Stimulated activated CD4-positive, alpha-beta T cell treated with anti-CD3 and anti-CD28 coated beads, Interleukin-15, amount 100 ng/mL, for 24 hours (primary cell): ENCODE measurements at regions not wholly inside any gene's neighbourhood (a gene's known extent, or its start where the extent isn't known, plus 50 kb on each side); places are given as distances from the start of the nearest gene placed in this dataset.
"Not testable (repeated sequence)": the region's sequence is repeated elsewhere in the genome, so short reads cannot be mapped to it uniquely, and the experiment has no call there.

Source experiments
- DNase-seq: peaks from one replicate; pipeline ENCODE4 v3.0.0-alpha.2; 2020

GRCh38 chr4:103412646-103413045 lies 214.5 kb upstream of the CENPE start:
- DNase-seq = not testable (repeated sequence)

GRCh38 chr4:103410386-103410785 lies 212.2 kb upstream of the CENPE start:
- DNase-seq = no peak

DNA sequence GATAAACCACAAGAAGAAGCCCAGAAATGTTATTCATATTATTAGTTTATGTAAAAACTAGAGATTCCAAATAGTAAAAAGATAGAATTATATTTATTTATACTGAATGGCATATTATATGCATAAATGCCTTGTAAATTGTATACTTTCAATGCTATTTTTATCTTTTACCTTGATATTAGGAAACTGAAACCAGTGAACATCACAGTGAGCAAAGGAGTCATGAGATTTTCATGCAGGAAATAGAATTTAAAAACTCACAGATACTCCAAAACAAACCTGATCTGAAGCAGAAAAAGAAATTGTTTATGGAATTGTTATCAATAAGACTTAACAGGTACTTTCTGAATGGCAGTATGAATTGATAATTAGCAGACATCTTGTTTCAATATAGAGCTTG lies 207.3 kb upstream of the CENPE start:
- DNase-seq = no peak

GRCh38 chr4:103403619-103404018 lies 205.5 kb upstream of the CENPE start:
- DNase-seq = no peak

GRCh38 chr4:103402198-103402597 lies 204.1 kb upstream of the CENPE start:
- no peak for DNase-seq

GRCh38 chr4:103400405-103400804 lies 202.3 kb upstream of the CENPE start:
- DNase-seq = no peak

- no peak for DNase-seq
Measured at GRCh38 chr4:103397541-103397940, 199.4 kb upstream of the CENPE start.

- DNase-seq = not testable (repeated sequence)
Measured at GRCh38 chr4:103387508-103388011, 189.4 kb upstream of the CENPE start.

- not testable (repeated sequence) for DNase-seq
Measured at GRCh38 chr4:103385565-103385964, 187.4 kb upstream of the CENPE start.

GRCh38 chr4:103375278-103375677 lies 177.1 kb upstream of the CENPE start:
- no peak for DNase-seq

- no peak for DNase-seq
Measured at GRCh38 chr4:103374758-103375157, 176.6 kb upstream of the CENPE start.

GRCh38 chr4:103374306-103374705 lies 176.2 kb upstream of the CENPE start:
- no peak for DNase-seq

- DNase-seq = no peak
Measured at GRCh38 chr4:103372002-103372558, 173.9 kb upstream of the CENPE start.

- no peak for DNase-seq
Measured at GRCh38 chr4:103370336-103370735, 172.2 kb upstream of the CENPE start.

DNA sequence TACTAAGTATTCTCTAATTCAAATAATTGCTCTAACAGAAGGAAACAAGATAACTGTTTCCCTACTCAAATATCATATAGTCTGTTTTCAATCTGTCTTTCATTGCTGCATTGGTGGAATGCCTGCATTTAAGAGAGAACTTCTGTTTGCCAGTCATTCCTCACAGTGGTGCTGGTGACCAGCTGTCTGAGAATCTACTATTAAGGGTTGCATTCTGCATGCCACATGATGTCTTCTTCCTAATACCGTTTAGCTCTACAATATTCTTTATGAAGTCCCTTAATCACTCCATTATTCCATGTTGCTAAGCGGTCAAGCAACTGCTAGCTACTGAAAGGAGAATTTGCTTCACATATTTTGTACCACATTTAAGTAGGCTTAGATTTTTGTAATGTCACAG lies 167.1 kb upstream of the CENPE start:
- DNase-seq = no peak

DNA sequence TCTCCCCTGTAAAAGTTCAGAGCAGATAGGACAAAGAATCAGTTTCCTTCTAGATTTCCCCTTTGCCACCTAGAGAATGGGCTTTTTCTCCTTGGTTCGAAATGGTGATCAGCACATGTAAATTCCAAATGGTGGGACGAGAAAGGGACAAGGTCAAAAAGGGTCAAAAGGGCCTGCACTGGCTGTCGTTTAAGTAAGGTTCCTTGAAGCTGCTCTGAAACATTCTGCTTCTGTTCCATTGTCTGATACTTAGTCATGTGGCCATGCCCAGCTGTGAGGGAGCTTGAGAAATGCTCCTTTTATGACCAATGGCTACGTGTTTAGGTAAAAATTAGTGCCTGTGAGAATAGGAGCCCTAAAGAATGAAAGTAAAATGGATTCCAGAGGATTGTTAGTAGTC lies 165.9 kb upstream of the CENPE start:
- no peak for DNase-seq

GRCh38 chr4:103361926-103362325 lies 163.8 kb upstream of the CENPE start:
- no peak for DNase-seq

DNA sequence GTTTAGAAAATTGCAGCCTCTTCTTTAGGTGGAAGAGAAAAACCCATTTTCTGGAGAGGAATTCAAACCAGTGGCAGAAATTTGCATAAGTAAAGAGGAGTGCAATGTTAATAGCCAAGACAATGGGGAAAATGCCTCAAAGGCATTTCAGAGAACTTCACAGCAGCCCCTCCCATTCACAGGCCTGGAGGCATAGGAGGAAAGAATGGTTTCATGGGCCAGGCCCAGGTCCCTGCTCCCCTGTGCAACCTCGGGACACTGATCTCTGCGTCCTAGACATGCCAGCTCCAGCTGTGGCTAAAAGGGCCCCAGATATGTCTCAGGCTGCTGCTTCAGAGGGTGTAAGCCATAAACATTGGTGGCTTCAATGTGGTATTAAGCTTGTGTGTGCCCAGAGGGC lies 161.8 kb upstream of the CENPE start:
- no peak for DNase-seq

DNA sequence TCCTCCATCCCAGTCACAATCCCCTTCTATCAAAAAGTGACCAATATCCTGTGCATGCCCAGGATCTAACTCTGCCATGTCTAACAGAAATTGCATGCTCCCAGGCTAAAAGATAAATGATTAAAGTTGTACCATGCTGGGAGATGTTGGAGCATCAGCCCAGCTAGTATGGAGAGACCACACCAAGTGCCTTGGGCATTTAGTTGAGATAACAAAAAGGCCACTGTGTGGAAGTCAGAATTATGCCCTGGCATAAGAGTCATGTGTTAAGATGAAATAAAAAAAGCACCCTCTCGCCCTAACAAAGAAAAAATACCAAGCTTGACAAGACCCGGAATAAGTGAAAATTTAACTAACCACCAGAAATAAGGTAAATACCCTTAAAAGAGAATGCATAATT lies 155.9 kb upstream of the CENPE start:
- no peak for DNase-seq

GRCh38 chr4:103329642-103330041 lies 131.5 kb upstream of the CENPE start:
- no peak for DNase-seq

DNA sequence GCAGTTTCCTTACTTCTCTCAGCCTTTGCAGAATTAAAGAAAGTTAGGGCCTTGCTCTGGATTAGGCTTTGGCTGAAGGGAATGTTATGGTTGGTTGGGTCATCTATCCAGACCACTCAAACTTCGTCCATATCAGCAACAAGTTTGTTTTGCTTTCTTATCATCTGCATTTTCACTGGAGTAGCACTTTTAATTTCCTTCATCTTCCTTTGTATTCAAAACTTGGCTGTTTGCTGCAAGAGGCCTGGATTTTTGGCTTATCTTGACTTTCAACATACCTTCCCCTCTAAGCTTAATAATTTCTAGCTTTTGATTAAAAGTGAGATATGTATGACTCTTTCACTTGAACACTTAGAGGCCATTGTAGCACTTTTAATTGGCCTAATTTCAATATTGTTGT lies 126.7 kb upstream of the CENPE start:
- DNase-seq = no peak

- DNase-seq = no peak
Measured at GRCh38 chr4:103318327-103318726, 120.2 kb upstream of the CENPE start.

DNA sequence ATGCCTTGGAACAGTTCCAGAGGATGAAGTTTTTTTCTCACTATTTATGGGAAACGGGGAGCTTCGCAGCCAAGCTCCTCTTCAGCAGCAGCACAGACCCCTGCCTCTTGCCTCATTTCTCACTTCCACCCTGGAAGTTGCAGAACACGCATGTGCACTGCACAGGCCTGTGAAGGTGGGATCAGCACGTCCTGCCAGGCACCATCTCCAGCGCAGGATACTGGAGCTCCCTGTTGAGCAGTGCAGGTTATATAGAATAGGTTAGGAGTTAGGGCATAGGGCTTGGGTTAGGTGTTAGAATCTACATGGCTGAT lies 110.1 kb upstream of the CENPE start:
- DNase-seq = no peak

DNA sequence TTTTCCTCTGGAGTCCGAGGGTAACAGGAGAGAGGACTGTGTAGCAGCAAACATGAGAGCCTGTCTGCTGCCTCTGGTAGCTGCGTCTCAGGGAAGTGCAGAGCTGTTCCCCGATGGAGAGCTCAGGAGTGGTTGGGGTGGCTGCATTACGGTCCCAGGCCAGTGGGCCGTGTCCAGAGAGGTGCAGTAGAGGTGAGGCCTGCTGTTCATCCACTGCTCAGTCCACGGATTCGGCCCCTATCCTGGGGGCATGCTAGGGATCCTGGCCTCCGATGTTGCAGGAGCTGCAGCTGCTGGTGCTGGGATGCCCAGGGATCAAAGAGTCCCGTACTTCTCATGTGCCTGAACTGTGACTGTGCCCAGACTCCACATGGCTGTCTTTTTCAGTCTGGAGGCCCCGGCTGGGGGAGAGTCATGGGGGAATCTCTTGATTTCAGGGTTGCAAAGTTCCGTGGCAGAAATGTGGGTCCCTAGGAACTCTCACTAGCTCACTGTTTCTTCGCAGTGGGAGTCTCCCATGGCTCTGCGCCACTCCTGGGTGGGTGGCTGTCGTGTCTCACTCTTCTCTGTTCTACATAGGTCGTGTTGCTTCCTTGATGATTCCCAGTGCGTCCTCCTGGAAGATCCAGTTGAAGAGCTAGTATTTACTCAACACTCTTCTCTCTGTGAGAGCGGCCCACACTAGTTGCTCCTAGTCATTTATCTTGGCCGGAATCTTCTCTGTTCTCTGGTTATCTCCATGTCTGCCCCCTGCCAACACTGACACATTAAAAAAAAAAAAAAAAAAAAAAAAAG lies 109.5 kb upstream of the CENPE start:
- DNase-seq = no peak

GRCh38 chr4:103306870-103307375 lies 108.8 kb upstream of the CENPE start:
- DNase-seq = no peak
